ENCODE measurements at regions not wholly inside any gene's neighbourhood (a gene's known extent, or its start where the extent isn't known, plus 50 kb on each side); places are given as distances from the start of the nearest gene placed in this dataset.

DNA sequence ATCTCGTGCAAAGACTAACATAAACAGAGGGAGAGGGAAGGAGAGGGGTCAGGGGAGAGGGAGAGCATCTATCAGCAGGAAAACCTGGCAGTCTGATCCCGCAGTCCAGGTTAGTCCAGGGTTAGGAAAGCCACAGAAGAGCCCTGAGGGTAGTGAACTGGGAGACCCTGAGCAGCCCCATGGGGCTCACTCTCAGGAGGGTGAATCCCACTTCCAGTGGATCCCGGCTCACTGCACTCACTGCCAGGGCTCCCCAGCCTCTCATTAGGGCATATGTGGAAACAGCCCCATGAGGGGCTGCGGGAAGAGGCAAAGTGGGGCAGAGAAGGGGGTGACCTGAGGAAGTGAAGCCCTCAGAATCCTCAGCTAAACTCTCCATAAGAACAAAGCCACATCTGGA, 329.9 kb downstream of the UBE3D start:
- Histone ChIP-seq H3K27ac (no peak overlapping the region), H3K36me3 (no peaks in the 10 kb centered on the region), H3K4me3 (no peak overlapping the region), H3K4me1 (no peaks in the 10 kb centered on the region), H3K27me3 (no peaks in the 10 kb centered on the region), H3K9me3 (no peaks in the 10 kb centered on the region)
- DNase-seq = no peak
- TF ChIP-seq, protein P1, sequence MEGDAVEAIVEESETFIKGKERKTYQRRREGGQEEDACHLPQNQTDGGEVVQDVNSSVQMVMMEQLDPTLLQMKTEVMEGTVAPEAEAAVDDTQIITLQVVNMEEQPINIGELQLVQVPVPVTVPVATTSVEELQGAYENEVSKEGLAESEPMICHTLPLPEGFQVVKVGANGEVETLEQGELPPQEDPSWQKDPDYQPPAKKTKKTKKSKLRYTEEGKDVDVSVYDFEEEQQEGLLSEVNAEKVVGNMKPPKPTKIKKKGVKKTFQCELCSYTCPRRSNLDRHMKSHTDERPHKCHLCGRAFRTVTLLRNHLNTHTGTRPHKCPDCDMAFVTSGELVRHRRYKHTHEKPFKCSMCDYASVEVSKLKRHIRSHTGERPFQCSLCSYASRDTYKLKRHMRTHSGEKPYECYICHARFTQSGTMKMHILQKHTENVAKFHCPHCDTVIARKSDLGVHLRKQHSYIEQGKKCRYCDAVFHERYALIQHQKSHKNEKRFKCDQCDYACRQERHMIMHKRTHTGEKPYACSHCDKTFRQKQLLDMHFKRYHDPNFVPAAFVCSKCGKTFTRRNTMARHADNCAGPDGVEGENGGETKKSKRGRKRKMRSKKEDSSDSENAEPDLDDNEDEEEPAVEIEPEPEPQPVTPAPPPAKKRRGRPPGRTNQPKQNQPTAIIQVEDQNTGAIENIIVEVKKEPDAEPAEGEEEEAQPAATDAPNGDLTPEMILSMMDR (IDR thresholded peaks at IDR 0.05) = no peak
- TF ChIP-seq EP300 (IDR thresholded peaks at IDR 0.05) = no peak
- TF ChIP-seq POLR2AphosphoS5 (IDR thresholded peaks at IDR 0.05) = no peak
- TF ChIP-seq POLR2A (IDR thresholded peaks at IDR 0.05) = no peak
- WGBS, 2 donors = 61 to 67% methylated on average over 3 to 4 of the region's 4 CpGs
- no peak for ATAC-seq (ENCODE audit: low FRiP score in 2 of 2)

DNA sequence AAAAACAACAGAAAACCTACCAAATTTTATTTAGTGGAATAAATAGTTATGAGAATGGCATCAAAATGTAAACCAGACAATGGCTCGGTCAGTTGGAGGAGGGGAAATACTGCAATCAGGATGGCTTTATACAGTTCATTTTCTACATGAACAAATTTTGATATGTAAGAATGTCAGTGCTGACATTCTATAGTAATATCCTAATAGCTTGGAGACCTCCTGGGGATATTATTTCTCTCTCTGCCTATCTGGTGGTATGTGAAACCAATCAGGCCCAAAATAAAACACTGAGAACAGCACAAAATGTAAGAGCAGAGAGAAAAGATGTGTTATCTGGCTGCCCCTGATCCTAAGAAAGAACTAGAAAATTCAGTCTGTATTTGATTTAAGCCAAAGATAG, 327.7 kb downstream of the UBE3D start:
- DNase-seq (no peak), ATAC-seq (ENCODE audit: low FRiP score in 2 of 2) (no peak)
- Histone ChIP-seq H3K27ac (no peak overlapping the region), H3K9me3 (no peaks in the 10 kb centered on the region), H3K4me1 (no peaks in the 10 kb centered on the region), H3K36me3 (no peaks in the 10 kb centered on the region), H3K4me3 (no peak overlapping the region), H3K27me3 (no peaks in the 10 kb centered on the region)
- 86 to 92% methylated on average over 1 of the region's 1 CpG for WGBS, 2 donors
- TF ChIP-seq EP300 (IDR thresholded peaks at IDR 0.05) = no peak
- TF ChIP-seq POLR2A (IDR thresholded peaks at IDR 0.05) = no peak
- no peak for TF ChIP-seq POLR2AphosphoS5 (IDR thresholded peaks at IDR 0.05)
- TF ChIP-seq, protein P1 (IDR thresholded peaks at IDR 0.05) = no peak

DNA sequence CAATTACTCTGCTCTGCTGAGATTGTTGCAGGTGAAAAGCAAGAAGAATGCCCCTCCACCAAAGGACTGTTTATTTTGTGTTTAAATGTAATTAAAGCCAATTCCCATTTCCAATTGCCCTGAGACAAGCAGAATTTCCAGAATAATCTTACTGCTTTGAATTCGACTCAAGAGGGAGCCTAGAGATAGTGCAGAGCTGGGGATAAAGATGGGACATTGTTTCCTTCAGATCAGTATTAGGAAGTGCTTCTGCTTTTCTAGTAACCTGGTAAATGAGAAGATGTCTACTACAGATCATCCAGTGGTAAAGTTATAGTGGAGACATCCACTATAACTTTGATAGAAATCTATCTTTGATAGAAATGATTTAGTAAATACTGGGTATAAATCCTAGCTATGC, 326.9 kb downstream of the UBE3D start:
- no peaks in the 10 kb centered on the region for H3K9me3 ChIP-seq
- ATAC-seq (ENCODE audit: low FRiP score in 2 of 2) (no peak), DNase-seq (no peak)
- WGBS, 2 donors = 21 to 42% methylated on average over 1 of the region's 1 CpG
- TF ChIP-seq EP300 (IDR thresholded peaks at IDR 0.05) = no peak
- TF ChIP-seq POLR2A (IDR thresholded peaks at IDR 0.05) = no peak
- no peak for TF ChIP-seq POLR2AphosphoS5 (IDR thresholded peaks at IDR 0.05)
- TF ChIP-seq, protein P1 (IDR thresholded peaks at IDR 0.05) = no peak
- no peaks in the 10 kb centered on the region for H3K36me3 ChIP-seq
- no peaks in the 10 kb centered on the region for H3K27me3 ChIP-seq
- H3K4me3 ChIP-seq = no peak overlapping the region
- H3K4me1 ChIP-seq = no peaks in the 10 kb centered on the region
- no peak overlapping the region for H3K27ac ChIP-seq

DNA sequence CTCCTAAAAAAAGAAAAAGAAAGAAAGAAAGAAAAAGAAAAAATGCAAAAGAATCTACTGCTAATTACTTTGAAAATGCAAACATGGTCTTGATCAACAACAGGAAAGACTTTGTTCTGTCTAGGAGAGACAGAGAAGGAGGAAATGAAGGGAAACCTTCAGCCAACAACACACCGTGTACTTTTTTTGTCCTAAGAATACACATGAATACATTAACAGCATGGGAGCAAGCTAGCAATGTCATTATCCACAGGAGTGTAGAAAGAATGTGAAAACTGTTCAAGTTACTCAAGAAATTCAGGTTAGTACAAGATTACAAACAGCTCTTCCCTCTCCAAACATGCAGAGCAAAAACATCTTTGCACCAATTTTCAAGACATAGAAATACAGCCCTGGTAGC, 326.3 kb downstream of the UBE3D start:
- Histone ChIP-seq H3K27me3 (no peaks in the 10 kb centered on the region), H3K9me3 (no peaks in the 10 kb centered on the region), H3K36me3 (no peaks in the 10 kb centered on the region), H3K4me3 (no peak overlapping the region), H3K27ac (no peak overlapping the region), H3K4me1 (no peaks in the 10 kb centered on the region)
- ATAC-seq (ENCODE audit: low FRiP score in 2 of 2) (no peak), DNase-seq (no peak)
- TF ChIP-seq POLR2A (IDR thresholded peaks at IDR 0.05) (no peak), POLR2AphosphoS5 (IDR thresholded peaks at IDR 0.05) (no peak), EP300 (IDR thresholded peaks at IDR 0.05) (no peak)
- TF ChIP-seq, protein P1 (IDR thresholded peaks at IDR 0.05) = no peak
- 0 to 8% methylated on average over 1 of the region's 1 CpG for WGBS, 2 donors

DNA sequence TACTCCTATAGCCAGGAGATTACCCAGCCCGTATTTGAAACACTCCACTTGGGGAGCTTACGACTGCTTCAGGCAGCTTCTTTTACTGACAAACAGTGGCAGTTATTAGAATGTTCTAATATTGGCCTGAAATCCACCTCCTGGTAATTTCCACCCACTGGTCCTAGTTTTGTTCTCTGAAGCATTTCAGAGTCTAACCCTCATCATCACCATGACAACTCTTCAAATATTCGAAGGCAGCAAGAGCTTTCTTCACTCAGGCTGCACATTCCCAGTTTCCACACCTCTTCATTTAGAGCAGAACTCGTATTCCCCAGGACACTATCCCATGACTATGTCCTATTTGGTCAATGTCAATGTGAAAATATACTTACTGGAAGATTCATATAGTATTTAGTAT, 325.6 kb downstream of the UBE3D start:
- ATAC-seq (ENCODE audit: low FRiP score in 2 of 2) = no peak
- Histone ChIP-seq H3K36me3 (no peaks in the 10 kb centered on the region), H3K27ac (no peak overlapping the region), H3K9me3 (no peaks in the 10 kb centered on the region), H3K27me3 (no peaks in the 10 kb centered on the region), H3K4me3 (no peak overlapping the region), H3K4me1 (no peaks in the 10 kb centered on the region)
- no peak for DNase-seq
- TF ChIP-seq, protein P1 (IDR thresholded peaks at IDR 0.05) = no peak
- TF ChIP-seq POLR2AphosphoS5 (IDR thresholded peaks at IDR 0.05) (no peak), EP300 (IDR thresholded peaks at IDR 0.05) (no peak), POLR2A (IDR thresholded peaks at IDR 0.05) (no peak)
- 61 to 80% methylated on average over 4 of the region's 4 CpGs for WGBS, 2 donors
